GM20000 (cell line): ENCODE measurements at regions not wholly inside any gene's neighbourhood (a gene's known extent, or its start where the extent isn't known, plus 50 kb on each side); places are given as distances from the start of the nearest gene placed in this dataset.

Experiments
- DNase-seq: peaks from one replicate; pipeline ENCODE4 v3.0.0; 2012; ENCODE audit warnings: low spot score
- CTCF ChIP-seq: IDR thresholded peaks from 2 replicates; pipeline ENCODE4 v1.5.1; 2012; ENCODE audit warnings: mild to moderate bottlenecking, control low read depth; ENCODE audit errors: extremely low read depth, missing control alignments

DNA sequence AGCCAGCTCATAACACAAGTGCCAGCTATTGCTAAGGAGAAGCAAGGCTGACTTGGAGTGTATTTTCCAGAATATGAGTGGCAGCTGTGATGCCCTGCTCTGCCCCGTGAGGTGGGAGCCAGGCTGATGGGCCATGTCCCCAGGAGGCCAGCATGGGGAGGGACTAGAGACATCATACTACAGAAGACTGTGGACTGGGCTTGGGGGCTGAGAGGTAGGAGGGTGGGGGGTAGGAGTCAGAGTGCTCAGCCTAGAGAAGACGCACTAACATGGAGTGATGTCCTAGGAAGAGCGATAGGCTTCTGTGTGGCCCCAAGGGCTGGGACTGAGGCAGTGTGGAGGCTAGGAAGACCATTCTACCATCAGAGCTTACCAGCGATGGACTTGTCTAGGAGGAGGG lies 143.7 kb downstream of the WSCD1 start:
- no peak for DNase-seq

GRCh38 chr17:6212766-6213165 lies 142.6 kb downstream of the WSCD1 start:
- no peak for TF ChIP-seq CTCF
- no peak for DNase-seq

More for the DNA sequence above, 143.7 kb downstream of the WSCD1 start:
- no peak for TF ChIP-seq CTCF

GRCh38 chr17:6209829-6210228 lies 139.7 kb downstream of the WSCD1 start:
- no peak for DNase-seq
- no peak for TF ChIP-seq CTCF

- TF ChIP-seq CTCF = no peak
- no peak for DNase-seq
Observed at GRCh38 chr17:6208608-6209180, 138.5 kb downstream of the WSCD1 start.

DNA sequence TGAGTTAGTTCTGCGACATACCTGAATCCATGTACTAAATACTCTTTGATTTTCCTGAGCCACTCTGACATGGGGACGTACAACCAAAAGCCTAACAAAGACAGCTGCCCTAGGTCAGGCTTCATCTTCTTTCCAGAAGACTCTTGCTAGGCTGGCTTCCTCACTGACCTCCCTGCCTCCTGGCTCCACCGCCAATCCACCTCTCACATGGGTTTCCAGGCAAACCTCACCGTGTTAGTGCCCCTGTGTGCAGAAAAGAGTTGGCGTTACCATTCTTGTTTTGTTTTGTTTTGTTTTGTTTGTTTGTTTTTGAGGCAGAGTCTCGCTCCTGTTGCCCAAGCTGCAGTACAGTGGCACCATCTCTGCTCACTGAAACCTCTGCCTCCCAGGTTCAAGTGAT lies 135.3 kb downstream of the WSCD1 start:
- TF ChIP-seq CTCF = no peak
- no peak for DNase-seq

GRCh38 chr17:6205033-6205432 lies 134.9 kb downstream of the WSCD1 start:
- no peak for TF ChIP-seq CTCF
- no peak for DNase-seq

DNA sequence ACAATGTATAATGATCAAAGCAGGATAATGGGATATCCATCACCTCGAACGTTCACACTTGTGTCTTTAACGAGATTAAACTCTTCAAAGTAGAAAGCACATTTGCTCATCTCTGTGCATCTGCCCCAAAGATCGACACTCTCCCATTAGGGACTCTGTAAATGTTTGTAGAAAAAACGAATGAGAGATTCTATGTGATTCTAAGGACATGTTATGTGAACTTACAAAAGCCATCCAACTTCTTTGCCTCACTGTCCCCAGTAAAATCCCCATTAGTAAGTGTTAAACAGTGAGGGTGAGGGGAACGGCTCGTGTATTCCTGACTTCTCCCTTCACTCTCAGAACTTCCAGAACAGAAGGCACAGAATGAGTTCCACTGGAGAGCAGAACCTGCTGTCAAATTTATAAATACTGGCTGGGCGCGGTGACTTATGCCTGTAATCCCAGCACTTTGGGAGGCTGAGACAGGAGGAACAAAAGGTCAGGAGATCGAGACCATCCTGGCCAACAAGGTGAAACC lies 134.1 kb downstream of the WSCD1 start:
- no peak for TF ChIP-seq CTCF
- no peak for DNase-seq
